Activated CD4-positive, alpha-beta memory T cell treated with anti-CD3 and anti-CD28 coated beads, Interleukin-2, amount 10 ng/mL, durations not matched to agents 7 days and 5 days (primary cell): ENCODE measurements at regions not wholly inside any gene's neighbourhood (a gene's known extent, or its start where the extent isn't known, plus 50 kb on each side); places are given as distances from the start of the nearest gene placed in this dataset.

Experiments used
- CTCF ChIA-PET: fragments of 350-600 bp; sonication (Branson Sonifier 250); formaldehyde crosslinking; loops from one replicate; lab custom pipeline; 2021; ENCODE audit warnings: antibody characterized with exemption, inconsistent platforms; lab: Charles Lee
- POLR2A ChIA-PET: fragments of 350-600 bp; sonication (Branson Sonifier 250); formaldehyde crosslinking; loops from one replicate; lab custom pipeline; 2021; ENCODE audit warnings: antibody characterized with exemption; lab: Charles Lee
- DNase-seq: peaks from one replicate; pipeline ENCODE4 v3.0.0-alpha.2; 2020
- H3K27ac Mint-ChIP-seq: one replicate; pipeline ENCODE4 v1.8.0; 2021; ENCODE audit warnings: mild to moderate bottlenecking, mixed read lengths
- H3K27me3 Mint-ChIP-seq: one replicate; pipeline ENCODE4 v1.8.0; 2021; ENCODE audit warnings: mixed read lengths
- H3K36me3 Mint-ChIP-seq: one replicate; pipeline ENCODE4 v1.8.0; 2021; ENCODE audit warnings: low read depth, mixed read lengths
- H3K4me1 Mint-ChIP-seq: one replicate; pipeline ENCODE4 v1.8.0; 2021; ENCODE audit warnings: mixed read lengths
- H3K4me3 Mint-ChIP-seq: one replicate; pipeline ENCODE4 v1.8.0; 2021; ENCODE audit warnings: mild to moderate bottlenecking, mixed read lengths
- H3K9me3 Mint-ChIP-seq: one replicate; pipeline ENCODE4 v1.8.0; 2021; ENCODE audit warnings: mixed read lengths

DNA sequence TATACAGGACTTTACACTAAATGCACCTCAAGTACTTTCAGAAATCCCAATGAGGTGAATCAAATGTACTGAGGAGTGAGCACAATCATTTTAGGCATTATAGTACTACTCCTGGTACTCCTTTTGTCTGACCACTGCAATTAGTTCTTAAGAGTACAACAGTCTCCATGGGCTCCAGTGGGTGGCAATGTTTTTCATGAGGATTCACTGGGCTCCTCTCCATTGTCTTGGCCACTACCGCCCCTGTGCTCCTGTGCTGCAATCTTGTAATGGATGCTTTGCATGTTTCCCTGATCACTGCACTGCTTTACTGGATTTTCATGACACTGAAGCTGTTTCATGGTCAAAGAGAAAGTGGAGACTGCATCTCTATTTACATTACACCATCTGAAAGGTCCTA is 268.5 kb upstream of the ZSWIM2 start:
- no peak for DNase-seq
- CTCF ChIA-PET: no interaction called here
- Mint-ChIP-seq H3K9me3 (peaks cover 4% of the 10 kb centered on the region), H3K36me3 (no peaks in the 10 kb centered on the region), H3K4me3 (no peak overlapping the region), H3K27ac (no peak overlapping the region), H3K4me1 (no peaks in the 10 kb centered on the region), H3K27me3 (no peaks in the 10 kb centered on the region)
- POLR2A ChIA-PET: no interaction called here

DNA sequence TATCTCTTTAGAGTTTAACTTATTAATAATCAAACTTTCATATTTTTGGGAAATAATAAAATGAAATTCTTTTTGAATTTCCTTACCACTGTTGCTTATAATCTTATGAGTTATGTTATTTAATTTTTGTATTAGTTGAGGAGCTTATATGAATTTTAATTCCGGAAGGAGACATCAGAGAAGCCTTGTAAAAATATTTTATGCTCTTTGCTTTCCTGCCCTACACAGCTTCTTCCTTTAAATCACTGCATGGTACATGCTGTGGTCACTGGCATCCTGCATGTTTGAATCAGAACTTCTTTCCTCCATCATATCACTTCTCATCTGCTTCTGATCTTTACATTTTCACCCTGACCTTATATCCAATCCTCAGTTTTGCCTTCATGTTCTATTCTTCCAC is 266.7 kb upstream of the ZSWIM2 start:
- POLR2A ChIA-PET: no interaction called here
- Mint-ChIP-seq H3K4me3 (no peak overlapping the region), H3K36me3 (no peaks in the 10 kb centered on the region), H3K27me3 (no peaks in the 10 kb centered on the region), H3K27ac (no peak overlapping the region), H3K4me1 (no peaks in the 10 kb centered on the region), H3K9me3 (peaks cover 4% of the 10 kb centered on the region)
- DNase-seq: no peak
- CTCF ChIA-PET: no interaction called here

DNA sequence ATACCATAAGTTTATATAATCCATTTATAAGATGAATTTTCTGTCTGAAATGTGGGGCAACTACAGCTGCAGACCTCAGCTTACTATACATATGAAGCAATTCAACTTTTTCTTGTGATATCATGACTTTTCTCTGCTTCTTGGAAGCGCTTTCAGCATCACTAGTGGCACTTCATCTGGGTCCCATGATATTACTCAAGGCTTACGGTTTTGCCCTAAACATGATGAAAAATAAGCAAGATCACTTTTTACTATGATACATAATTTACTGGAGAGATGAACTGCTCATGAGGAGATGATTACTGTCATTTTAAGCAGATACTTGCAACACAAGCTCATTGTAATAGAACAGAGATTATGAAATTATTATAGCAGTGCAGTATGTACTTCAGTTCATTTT is 258.0 kb upstream of the ZSWIM2 start:
- no peaks in the 10 kb centered on the region for H3K9me3 Mint-ChIP-seq
- CTCF ChIA-PET: no interaction called here
- POLR2A ChIA-PET: no interaction called here
- H3K36me3 Mint-ChIP-seq: no peaks in the 10 kb centered on the region
- no peaks in the 10 kb centered on the region for H3K4me1 Mint-ChIP-seq
- no peak overlapping the region for H3K27ac Mint-ChIP-seq
- H3K27me3 Mint-ChIP-seq: no peaks in the 10 kb centered on the region
- no peak overlapping the region for H3K4me3 Mint-ChIP-seq
- DNase-seq: no peak

DNA sequence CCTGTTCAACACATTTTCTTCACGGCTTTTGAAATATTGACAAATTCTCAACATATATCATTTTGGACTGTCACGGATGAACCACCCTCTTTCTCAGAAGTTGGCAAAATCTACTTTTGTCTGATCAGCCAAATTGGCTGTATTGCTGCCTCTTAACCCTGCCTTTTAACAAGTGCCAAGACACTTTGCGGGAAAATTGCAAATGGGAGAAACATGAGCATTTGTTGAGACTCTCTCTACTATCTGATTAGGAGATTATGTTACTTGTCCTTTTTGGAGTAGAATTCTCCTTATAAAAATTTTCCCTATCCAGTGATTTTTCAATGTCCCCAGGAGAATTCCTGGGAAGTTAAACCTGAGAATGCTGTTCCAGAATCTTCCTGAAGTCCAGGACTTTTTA is 256.2 kb upstream of the ZSWIM2 start:
- no peaks in the 10 kb centered on the region for H3K36me3 Mint-ChIP-seq
- H3K4me1 Mint-ChIP-seq: no peaks in the 10 kb centered on the region
- H3K27ac Mint-ChIP-seq: no peak overlapping the region
- CTCF ChIA-PET: no interaction called here
- H3K9me3 Mint-ChIP-seq: no peaks in the 10 kb centered on the region
- POLR2A ChIA-PET: no interaction called here
- no peak overlapping the region for H3K4me3 Mint-ChIP-seq
- DNase-seq: no peak
- no peaks in the 10 kb centered on the region for H3K27me3 Mint-ChIP-seq

DNA sequence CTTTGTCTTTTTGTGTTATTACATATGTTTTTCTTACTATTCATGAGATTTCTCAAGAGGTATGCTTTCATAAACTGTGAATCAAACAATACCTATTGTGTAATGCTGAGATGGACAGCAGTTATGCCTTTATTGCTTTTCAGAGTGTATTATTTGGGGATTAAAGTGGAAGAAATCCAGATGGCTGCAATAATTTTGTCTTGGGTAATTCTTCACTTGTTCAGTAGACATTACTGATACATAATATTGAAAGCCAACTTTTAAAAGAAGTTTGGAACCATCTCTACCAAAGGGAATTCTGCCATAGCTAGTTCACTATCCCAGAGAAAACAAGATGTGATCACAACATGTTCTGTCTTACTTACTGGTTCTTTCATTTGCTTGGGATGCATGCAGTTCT is 253.4 kb upstream of the ZSWIM2 start:
- no peaks in the 10 kb centered on the region for H3K27me3 Mint-ChIP-seq
- no peaks in the 10 kb centered on the region for H3K4me1 Mint-ChIP-seq
- H3K9me3 Mint-ChIP-seq: no peaks in the 10 kb centered on the region
- H3K4me3 Mint-ChIP-seq: no peak overlapping the region
- H3K27ac Mint-ChIP-seq: no peak overlapping the region
- no peak for DNase-seq
- CTCF ChIA-PET: no interaction called here
- POLR2A ChIA-PET: no interaction called here
- no peaks in the 10 kb centered on the region for H3K36me3 Mint-ChIP-seq

DNA sequence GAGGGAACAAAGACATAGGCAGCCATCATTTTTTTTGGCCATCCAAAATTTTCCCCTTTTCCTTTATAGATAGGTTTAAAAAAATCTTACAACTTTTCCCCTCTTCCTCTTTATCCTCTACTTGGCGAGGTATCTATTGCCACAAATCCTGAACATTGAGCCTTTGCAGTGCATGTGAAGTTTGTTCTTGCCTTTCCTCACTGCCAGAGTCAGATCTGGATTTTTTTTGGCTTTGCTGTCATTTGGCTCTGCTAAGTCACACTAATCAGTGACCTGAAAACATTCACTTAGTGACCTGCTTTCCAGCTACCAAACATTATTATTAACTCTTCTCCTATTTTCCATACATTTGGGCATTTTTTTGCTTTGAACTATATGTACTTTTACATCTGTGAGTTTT is 249.2 kb upstream of the ZSWIM2 start:
- Mint-ChIP-seq H3K4me1 (no peaks in the 10 kb centered on the region), H3K9me3 (no peaks in the 10 kb centered on the region), H3K36me3 (no peaks in the 10 kb centered on the region), H3K27me3 (no peaks in the 10 kb centered on the region), H3K4me3 (no peak overlapping the region), H3K27ac (no peak overlapping the region)
- no peak for DNase-seq
- ChIA-PET CTCF (no interaction called here), POLR2A (no interaction called here)

DNA sequence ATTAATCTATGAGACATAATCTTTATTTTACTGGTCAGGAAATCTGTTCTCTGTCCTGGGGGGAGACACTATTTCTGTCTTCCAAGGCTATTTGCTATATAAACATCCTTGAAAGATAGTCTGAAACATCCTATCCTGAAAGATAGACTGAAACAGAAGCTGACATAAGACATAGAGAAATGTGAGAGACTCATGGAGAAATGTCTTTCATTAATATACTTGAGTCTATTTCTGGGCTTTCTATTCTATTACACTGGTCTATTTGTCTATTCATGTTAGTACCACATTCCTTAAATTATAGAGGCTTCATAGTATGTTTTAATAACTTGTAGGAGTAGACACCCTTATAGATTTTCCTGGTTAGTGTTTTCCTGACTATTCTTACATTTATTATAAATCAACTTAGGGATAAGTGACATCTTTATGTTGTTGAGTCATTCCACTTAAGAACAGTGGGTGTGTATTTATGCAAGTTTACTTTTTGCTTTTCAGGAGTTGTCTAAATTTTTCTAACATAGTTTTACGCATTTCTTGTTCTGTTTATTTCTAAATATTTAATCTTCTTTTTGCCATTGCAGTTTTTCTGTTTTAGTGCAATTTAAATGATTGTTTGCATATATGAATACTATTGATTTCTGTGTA is 244.9 kb upstream of the ZSWIM2 start:
- ChIA-PET CTCF (no interaction called here), POLR2A (no interaction called here)
- DNase-seq: no peak
- Mint-ChIP-seq H3K27me3 (no peaks in the 10 kb centered on the region), H3K4me1 (no peaks in the 10 kb centered on the region), H3K27ac (no peak overlapping the region), H3K4me3 (no peak overlapping the region), H3K36me3 (no peaks in the 10 kb centered on the region), H3K9me3 (peaks cover 3% of the 10 kb centered on the region)

DNA sequence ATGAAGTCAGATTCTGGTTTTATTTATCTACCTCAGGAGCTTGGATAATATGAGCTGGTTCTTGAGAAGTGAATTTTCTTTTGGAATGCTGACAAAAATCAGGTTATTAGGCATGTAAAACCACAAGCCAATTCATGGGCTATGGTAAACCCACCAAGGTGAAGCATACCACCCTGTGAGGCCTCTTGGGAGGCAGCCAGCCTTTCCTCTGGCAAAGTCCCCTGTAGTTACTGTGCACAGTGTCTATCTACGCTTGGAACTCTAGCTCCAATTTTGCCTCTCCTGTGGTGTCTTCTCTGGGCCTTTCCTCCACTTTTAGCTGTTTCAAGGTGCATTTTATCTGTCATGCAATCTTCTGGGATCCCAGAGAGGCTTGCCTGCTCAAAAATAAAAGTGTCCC is 242.7 kb upstream of the ZSWIM2 start:
- Mint-ChIP-seq H3K27ac (no peak overlapping the region), H3K9me3 (peaks cover 3% of the 10 kb centered on the region), H3K4me1 (no peaks in the 10 kb centered on the region), H3K4me3 (no peak overlapping the region), H3K27me3 (no peaks in the 10 kb centered on the region), H3K36me3 (no peaks in the 10 kb centered on the region)
- DNase-seq: no peak
- ChIA-PET POLR2A (no interaction called here), CTCF (no interaction called here)

DNA sequence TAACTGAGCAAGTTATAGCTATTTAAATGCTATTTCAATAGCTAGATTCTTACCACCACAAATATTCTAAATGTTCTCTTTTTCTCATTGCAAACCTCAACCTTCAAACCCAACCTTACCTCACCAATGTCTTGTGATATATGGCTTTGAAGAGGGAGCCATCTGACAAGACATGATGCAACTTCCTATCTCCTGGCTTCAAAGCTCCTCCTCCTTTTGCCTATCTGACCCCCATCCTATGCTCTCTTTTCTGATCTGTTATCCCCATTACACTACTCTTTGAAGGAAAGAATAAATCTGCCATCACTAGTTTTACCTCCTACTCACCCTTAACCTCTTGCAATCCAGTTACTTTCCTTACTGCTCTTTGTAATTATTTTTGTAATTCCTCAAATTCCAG is 235.6 kb upstream of the ZSWIM2 start:
- H3K36me3 Mint-ChIP-seq: no peaks in the 10 kb centered on the region
- no peaks in the 10 kb centered on the region for H3K4me1 Mint-ChIP-seq
- H3K27me3 Mint-ChIP-seq: no peaks in the 10 kb centered on the region
- CTCF ChIA-PET: no interaction called here
- no peak for DNase-seq
- H3K27ac Mint-ChIP-seq: no peak overlapping the region
- H3K9me3 Mint-ChIP-seq: peaks cover 3% of the 10 kb centered on the region
- POLR2A ChIA-PET: no interaction called here
- H3K4me3 Mint-ChIP-seq: no peak overlapping the region

DNA sequence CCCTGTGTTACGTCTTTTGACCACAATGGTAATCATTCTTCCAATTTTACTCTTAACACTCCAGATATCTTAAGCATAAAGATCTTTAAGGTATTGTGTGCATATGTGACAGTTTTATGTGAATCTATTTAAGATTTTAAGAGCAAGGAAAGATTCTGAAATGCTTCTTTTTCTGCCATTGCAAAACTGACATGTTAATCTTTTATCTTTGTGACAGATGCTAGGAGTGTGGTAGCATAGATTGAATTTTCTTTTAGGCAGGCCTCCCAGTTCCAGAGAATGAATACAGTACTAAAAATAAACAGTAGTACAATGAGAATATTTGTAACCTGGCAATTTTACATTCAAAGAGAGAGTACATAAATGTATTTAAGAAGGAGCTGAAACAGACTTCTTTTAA is 232.5 kb upstream of the ZSWIM2 start:
- Mint-ChIP-seq H3K36me3 (no peaks in the 10 kb centered on the region), H3K9me3 (no peaks in the 10 kb centered on the region)
- CTCF ChIA-PET: no interaction called here

DNA sequence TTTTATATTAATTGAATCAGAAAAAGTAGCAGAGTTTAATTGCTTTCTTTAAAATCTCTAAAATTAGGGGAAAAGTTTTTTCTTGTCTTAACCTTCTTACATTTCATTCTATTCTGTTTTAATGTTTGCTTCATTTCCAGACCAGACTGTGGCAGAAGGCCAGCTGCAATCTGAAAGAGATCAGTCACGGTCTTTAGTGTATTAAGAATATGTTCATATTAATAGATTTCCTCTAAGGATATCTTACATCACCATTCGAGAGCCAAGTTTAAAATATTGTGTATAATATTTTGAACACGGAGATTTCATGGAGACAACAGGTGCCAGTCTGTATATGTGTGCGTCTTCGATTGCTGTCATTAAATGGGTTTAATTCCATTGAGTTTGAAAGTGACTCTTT is 230.9 kb upstream of the ZSWIM2 start:
- ChIA-PET POLR2A (no interaction called here), CTCF (no interaction called here)
- Mint-ChIP-seq H3K9me3 (no peaks in the 10 kb centered on the region), H3K27ac (no peak overlapping the region), H3K4me1 (no peaks in the 10 kb centered on the region), H3K36me3 (no peaks in the 10 kb centered on the region), H3K27me3 (no peaks in the 10 kb centered on the region), H3K4me3 (no peak overlapping the region)
- no peak for DNase-seq

More for the DNA sequence above, 232.5 kb upstream of the ZSWIM2 start:
- Mint-ChIP-seq H3K4me3 (no peak overlapping the region), H3K27me3 (no peaks in the 10 kb centered on the region), H3K27ac (no peak overlapping the region), H3K4me1 (no peaks in the 10 kb centered on the region)
- no peak for DNase-seq
- POLR2A ChIA-PET: no interaction called here

DNA sequence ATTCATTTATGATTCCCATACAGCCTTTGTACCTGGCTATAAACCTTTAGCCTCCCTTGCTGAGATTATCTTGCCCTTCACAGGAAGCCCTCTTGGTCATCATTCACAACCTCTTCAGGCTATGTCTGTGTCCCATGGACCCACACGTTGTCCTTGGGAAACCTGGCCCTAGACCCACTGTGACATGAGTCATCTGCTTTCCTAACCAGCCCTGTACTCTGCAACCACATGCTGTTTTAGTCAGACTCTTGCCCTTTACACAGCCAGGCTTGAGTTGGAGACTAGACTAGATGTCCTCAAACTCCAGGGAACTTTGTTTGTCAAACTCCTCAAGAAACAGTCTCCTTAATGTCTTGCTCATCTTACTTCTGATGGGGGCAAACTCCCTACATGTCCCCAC is 229.3 kb upstream of the ZSWIM2 start:
- no peaks in the 10 kb centered on the region for H3K9me3 Mint-ChIP-seq
- no peaks in the 10 kb centered on the region for H3K36me3 Mint-ChIP-seq
- CTCF ChIA-PET: no interaction called here
- H3K27ac Mint-ChIP-seq: no peak overlapping the region
- POLR2A ChIA-PET: no interaction called here
- H3K4me3 Mint-ChIP-seq: no peak overlapping the region
- no peaks in the 10 kb centered on the region for H3K4me1 Mint-ChIP-seq
- DNase-seq: no peak
- H3K27me3 Mint-ChIP-seq: no peaks in the 10 kb centered on the region

DNA sequence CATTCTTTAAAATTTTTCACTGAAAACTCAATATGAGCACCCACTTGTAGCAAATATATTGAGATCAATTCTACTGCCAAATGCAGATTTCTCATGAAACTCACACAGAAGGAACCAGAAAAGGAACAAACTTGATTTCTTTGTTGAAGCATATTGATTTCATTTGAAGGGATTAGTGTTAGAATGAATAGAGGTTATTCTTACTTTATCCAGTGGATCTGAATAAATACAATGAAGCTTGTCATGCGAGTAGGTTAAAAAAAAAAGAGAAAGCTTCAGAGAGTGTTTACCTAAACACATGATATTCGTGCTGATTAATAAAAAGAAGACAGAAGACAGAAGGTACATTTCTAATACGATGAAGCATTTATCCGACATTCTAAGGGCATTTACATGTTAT is 226.7 kb upstream of the ZSWIM2 start:
- H3K27me3 Mint-ChIP-seq: no peaks in the 10 kb centered on the region
- H3K36me3 Mint-ChIP-seq: no peaks in the 10 kb centered on the region
- no peak overlapping the region for H3K4me3 Mint-ChIP-seq
- no peak for DNase-seq
- ChIA-PET CTCF (no interaction called here), POLR2A (no interaction called here)
- H3K27ac Mint-ChIP-seq: no peak overlapping the region
- H3K4me1 Mint-ChIP-seq: no peaks in the 10 kb centered on the region
- H3K9me3 Mint-ChIP-seq: no peaks in the 10 kb centered on the region

DNA sequence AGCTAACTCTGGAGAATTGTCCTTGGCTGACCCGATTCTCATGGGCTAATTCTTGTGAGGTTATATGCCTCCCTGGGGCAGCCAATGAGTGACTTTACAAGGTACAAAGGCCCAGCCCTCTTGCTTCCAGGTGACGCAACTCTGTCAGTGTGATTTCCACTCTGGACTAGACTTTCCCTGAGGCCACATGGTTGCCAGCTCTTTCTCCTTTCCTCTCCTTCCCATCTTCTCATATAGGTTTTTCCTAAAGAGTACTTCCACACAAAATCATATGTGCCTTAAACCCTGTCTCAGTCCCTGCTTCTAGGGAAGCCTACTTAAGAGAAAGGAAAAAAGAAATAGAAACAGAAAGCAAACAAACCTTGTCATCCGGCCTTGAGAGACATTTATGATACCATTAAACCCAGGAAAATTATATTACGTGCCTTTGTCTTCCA is 226.2 kb upstream of the ZSWIM2 start:
- POLR2A ChIA-PET: no interaction called here
- no peak overlapping the region for H3K27ac Mint-ChIP-seq
- no peak overlapping the region for H3K4me3 Mint-ChIP-seq
- no peaks in the 10 kb centered on the region for H3K27me3 Mint-ChIP-seq
- CTCF ChIA-PET: no interaction called here
- DNase-seq: no peak
- no peaks in the 10 kb centered on the region for H3K9me3 Mint-ChIP-seq
- no peaks in the 10 kb centered on the region for H3K4me1 Mint-ChIP-seq
- no peaks in the 10 kb centered on the region for H3K36me3 Mint-ChIP-seq
